Neural cell (in vitro differentiated cells): ENCODE measurements at regions not wholly inside any gene's neighbourhood (a gene's known extent, or its start where the extent isn't known, plus 50 kb on each side); places are given as distances from the start of the nearest gene placed in this dataset.

Experiments used
- H2AFZ ChIP-seq: fragments of 200-600, 300-800 bp; sonication (generic), shearing (Covaris generic); 2 replicates; pipeline ENCODE4 v1.6.0; 2014; ENCODE audit warnings: low read depth, mild to moderate bottlenecking, antibody characterized with exemption, low read length, moderate library complexity
- H3F3A ChIP-seq: fragments of 200-600 bp; shearing (Covaris generic); 2 replicates; pipeline ENCODE4 v1.6.1; 2016; ENCODE audit warnings: mild to moderate bottlenecking, moderate library complexity, mixed read lengths, antibody characterized with exemption, low read length; ENCODE audit not compliant: insufficient read depth, poor library complexity, severe bottlenecking
- H3K27ac ChIP-seq: fragments of 200-600, 300-800 bp; sonication (generic), shearing (Covaris generic); 2 replicates; pipeline ENCODE4 v1.5.1; 2014; ENCODE audit warnings: mild to moderate bottlenecking, low read length, moderate library complexity
- H3K27me3 ChIP-seq: fragments of 300-800, 200-600 bp; sonication (generic), shearing (Covaris generic); 2 replicates; pipeline ENCODE4 v1.6.0; 2014; ENCODE audit warnings: mild to moderate bottlenecking, low read depth, low read length, moderate library complexity; ENCODE audit not compliant: insufficient read depth
- H3K36me3 ChIP-seq: fragments of 300-800, 200-600 bp; sonication (generic), shearing (Covaris generic); 2 replicates; pipeline ENCODE4 v1.5.1; 2014; ENCODE audit warnings: mild to moderate bottlenecking, antibody characterized with exemption, low read length, moderate library complexity; ENCODE audit not compliant: insufficient read depth
- H3K4me2 ChIP-seq: fragments of 300-800, 200-600 bp; sonication (generic), shearing (Covaris generic); 2 replicates; pipeline ENCODE4 v1.6.0; 2014; ENCODE audit warnings: mild to moderate bottlenecking, low read length
- H3K4me3 ChIP-seq: fragments of 300-800, 200-600 bp; sonication (generic), shearing (Covaris generic); 2 replicates; pipeline ENCODE4 v1.5.1; 2014; ENCODE audit warnings: mild to moderate bottlenecking, low read length, moderate library complexity
- H3K79me2 ChIP-seq: fragments of 200-600 bp; shearing (Covaris generic); replicated peaks from 2 replicates; pipeline ENCODE4 v1.6.0; 2014; ENCODE audit warnings: mild to moderate bottlenecking, low read length, moderate library complexity; ENCODE audit not compliant: insufficient read depth
- H3K9ac ChIP-seq: fragments of 300-800, 200-600 bp; sonication (generic), shearing (Covaris generic); 2 replicates; pipeline ENCODE4 v1.6.1; 2016; ENCODE audit warnings: mild to moderate bottlenecking, low read length, mixed read lengths
- H3K9me2 ChIP-seq: fragments of 200-600 bp; shearing (Covaris generic); 2 replicates; pipeline ENCODE4 v1.6.1; 2016; ENCODE audit warnings: mild to moderate bottlenecking, low read length, mixed read lengths; ENCODE audit not compliant: insufficient read depth
- H3K9me3 ChIP-seq: fragments of 200-600, 300-800 bp; sonication (generic), shearing (Covaris generic); 2 replicates; pipeline ENCODE4 v1.6.1; 2016; ENCODE audit warnings: mild to moderate bottlenecking, mixed run types, low read length, moderate library complexity, mixed read lengths
- H4K20me1 ChIP-seq: fragments of 200-600 bp; shearing (Covaris generic); 2 replicates; pipeline ENCODE4 v1.6.1; 2016; ENCODE audit warnings: mild to moderate bottlenecking, mixed run types; ENCODE audit not compliant: insufficient read depth
- EP300 ChIP-seq: fragments of 450-650 bp; conservative IDR thresholded peaks from 2 replicates; pipeline ENCODE4 v1.6.1; 2014; ENCODE audit warnings: antibody characterized with exemption, mild to moderate bottlenecking, moderate library complexity; ENCODE audit not compliant: poor library complexity, severe bottlenecking
- EZH2 ChIP-seq: fragments of 200-600, 300-800 bp; shearing (Covaris generic), sonication (generic); IDR thresholded peaks from 2 replicates; pipeline ENCODE4 v1.6.1; 2014; ENCODE audit warnings: antibody characterized with exemption, low read length, borderline replicate concordance, mild to moderate bottlenecking; ENCODE audit not compliant: insufficient read depth, poor library complexity, severe bottlenecking
- MXI1 ChIP-seq: fragments of 450-650 bp; conservative IDR thresholded peaks from 2 replicates; pipeline ENCODE4 v1.6.1; 2014; ENCODE audit warnings: antibody characterized with exemption, mild to moderate bottlenecking; ENCODE audit not compliant: poor library complexity, severe bottlenecking
- POLR2AphosphoS5 ChIP-seq: IDR thresholded peaks from 2 replicates; pipeline ENCODE4 v1.6.1; 2012
- RAD21 ChIP-seq: fragments of 450-650 bp; conservative IDR thresholded peaks from 2 replicates; pipeline ENCODE4 v1.6.1; 2014; ENCODE audit warnings: antibody characterized with exemption, mild to moderate bottlenecking, moderate library complexity
- REST ChIP-seq: IDR thresholded peaks from 2 replicates; pipeline ENCODE4 v1.6.1; 2012; ENCODE audit warnings: borderline replicate concordance
- SMC3 ChIP-seq: fragments of 450-650 bp; conservative IDR thresholded peaks from 2 replicates; pipeline ENCODE4 v1.6.1; 2014; ENCODE audit warnings: antibody characterized with exemption, mild to moderate bottlenecking, moderate library complexity; ENCODE audit not compliant: poor library complexity
- TAF1 ChIP-seq: IDR thresholded peaks from 2 replicates; pipeline ENCODE4 v1.6.1; 2012; ENCODE audit warnings: low read depth
- TF ChIP-seq, protein P1 (sequence below): fragments of 450-650 bp; IDR thresholded peaks from 2 replicates; pipeline ENCODE4 v1.5.1; 2014; ENCODE audit warnings: antibody characterized with exemption, mild to moderate bottlenecking, moderate library complexity; ENCODE audit not compliant: poor library complexity, severe bottlenecking

GRCh38 chr14:28895389-28895788 is 128.8 kb downstream of the FOXG1 start:
- no peak overlapping the region for H2AFZ ChIP-seq
- H3K9ac ChIP-seq = no peak overlapping the region
- no peaks in the 10 kb centered on the region for H3K9me3 ChIP-seq
- H3K79me2 ChIP-seq = no peaks in the 10 kb centered on the region
- no peaks in the 10 kb centered on the region for H4K20me1 ChIP-seq
- no peaks in the 10 kb centered on the region for H3K9me2 ChIP-seq
- TF ChIP-seq, protein P1, sequence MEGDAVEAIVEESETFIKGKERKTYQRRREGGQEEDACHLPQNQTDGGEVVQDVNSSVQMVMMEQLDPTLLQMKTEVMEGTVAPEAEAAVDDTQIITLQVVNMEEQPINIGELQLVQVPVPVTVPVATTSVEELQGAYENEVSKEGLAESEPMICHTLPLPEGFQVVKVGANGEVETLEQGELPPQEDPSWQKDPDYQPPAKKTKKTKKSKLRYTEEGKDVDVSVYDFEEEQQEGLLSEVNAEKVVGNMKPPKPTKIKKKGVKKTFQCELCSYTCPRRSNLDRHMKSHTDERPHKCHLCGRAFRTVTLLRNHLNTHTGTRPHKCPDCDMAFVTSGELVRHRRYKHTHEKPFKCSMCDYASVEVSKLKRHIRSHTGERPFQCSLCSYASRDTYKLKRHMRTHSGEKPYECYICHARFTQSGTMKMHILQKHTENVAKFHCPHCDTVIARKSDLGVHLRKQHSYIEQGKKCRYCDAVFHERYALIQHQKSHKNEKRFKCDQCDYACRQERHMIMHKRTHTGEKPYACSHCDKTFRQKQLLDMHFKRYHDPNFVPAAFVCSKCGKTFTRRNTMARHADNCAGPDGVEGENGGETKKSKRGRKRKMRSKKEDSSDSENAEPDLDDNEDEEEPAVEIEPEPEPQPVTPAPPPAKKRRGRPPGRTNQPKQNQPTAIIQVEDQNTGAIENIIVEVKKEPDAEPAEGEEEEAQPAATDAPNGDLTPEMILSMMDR = no peak
- no peak for TF ChIP-seq EZH2
- no peak for TF ChIP-seq REST
- no peak for TF ChIP-seq SMC3
- TF ChIP-seq RAD21 = no peak
- no peak for TF ChIP-seq POLR2AphosphoS5
- no peak for TF ChIP-seq MXI1
- no peak for TF ChIP-seq EP300
- TF ChIP-seq TAF1 = no peak
- peak overlapping the region; percentile 44 for H3K4me2 ChIP-seq
- no peak overlapping the region for H3K4me3 ChIP-seq
- peak overlapping the region; percentile 44 for H3K27ac ChIP-seq
- no peaks in the 10 kb centered on the region for H3K36me3 ChIP-seq
- no peaks in the 10 kb centered on the region for H3K27me3 ChIP-seq
- peaks cover 3% of the 10 kb centered on the region for H3F3A ChIP-seq

GRCh38 chr14:28896337-28896736 is 129.8 kb downstream of the FOXG1 start:
- H3F3A ChIP-seq = peaks cover 3% of the 10 kb centered on the region
- no peak overlapping the region for H3K9ac ChIP-seq
- no peaks in the 10 kb centered on the region for H3K27me3 ChIP-seq
- TF ChIP-seq POLR2AphosphoS5 (peak; percentile 93), REST (peak; percentile 90), RAD21 (no peak), EP300 (peak; percentile 97), SMC3 (peak; percentile 35)
- no peak overlapping the region for H3K4me3 ChIP-seq
- peak overlapping the region; percentile 35 for H3K4me2 ChIP-seq
- no peaks in the 10 kb centered on the region for H3K9me3 ChIP-seq
- H3K36me3 ChIP-seq = no peaks in the 10 kb centered on the region
- peak overlapping the region; percentile 44 for H3K27ac ChIP-seq
- H3K79me2 ChIP-seq = no peaks in the 10 kb centered on the region
- no peak overlapping the region for H2AFZ ChIP-seq
- no peaks in the 10 kb centered on the region for H4K20me1 ChIP-seq
- no peaks in the 10 kb centered on the region for H3K9me2 ChIP-seq
